H1 (cell line): ENCODE measurements at regions not wholly inside any gene's neighbourhood (a gene's known extent, or its start where the extent isn't known, plus 50 kb on each side); places are given as distances from the start of the nearest gene placed in this dataset.

ENCODE experiments used
- CTCF ChIA-PET: fragments of 300-600 bp; sonication (Branson Sonifier 250); formaldehyde crosslinking; loops from one replicate; lab custom pipeline; 2021; ENCODE audit not compliant: partially characterized antibody; lab: Charles Lee
- POLR2A ChIA-PET: fragments of 300-600 bp; sonication (Branson Sonifier 250); formaldehyde crosslinking; loops from one replicate; lab custom pipeline; 2021; ENCODE audit warnings: inconsistent platforms; ENCODE audit not compliant: partially characterized antibody; lab: Charles Lee
- DNase-seq, 2 experiments: peaks; one replicate each; pipeline versions ENCODE4 v3.0.0 to v3.0.0-alpha.2; 2010 to 2022; ENCODE audit warnings: low spot score in 2 of 2, low read depth in 1 of 2, mixed read lengths in 1 of 2
- FAIRE-seq: peaks from 2 replicates; lab custom pipeline; 2011; peaks lifted over from hg19 to GRCh38; lab: Jason Lieb, UNC
- H2AFZ ChIP-seq: 2 replicates; pipeline ENCODE4 v1.8.1; 2012; ENCODE audit warnings: low read length, inconsistent platforms
- H2AK5ac ChIP-seq: 2 replicates; pipeline ENCODE4 v1.6.1; 2013; ENCODE audit warnings: low read depth, low read length
- H2BK120ac ChIP-seq: replicated peaks from 2 replicates; pipeline ENCODE3; 2013; ENCODE audit warnings: low read depth, low read length, inconsistent platforms
- H2BK12ac ChIP-seq: 2 replicates; pipeline ENCODE4 v1.6.1; 2013; ENCODE audit warnings: low read depth, low read length
- H2BK15ac ChIP-seq: 2 replicates; pipeline ENCODE4 v1.6.1; 2013; ENCODE audit warnings: low read length
- H2BK20ac ChIP-seq: 2 replicates; pipeline ENCODE4 v1.6.1; 2013; ENCODE audit warnings: low read length
- H2BK5ac ChIP-seq: 2 replicates; pipeline ENCODE4 v1.6.1; 2013; ENCODE audit warnings: low read depth, low read length
- H3K14ac ChIP-seq: 2 replicates; pipeline ENCODE4 v1.6.1; 2013; ENCODE audit warnings: inconsistent platforms; ENCODE audit not compliant: insufficient read length
- H3K18ac ChIP-seq: 2 replicates; pipeline ENCODE4 v1.6.1; 2013; ENCODE audit warnings: low read length; ENCODE audit errors: extremely low read depth
- H3K23ac ChIP-seq: 2 replicates; pipeline ENCODE4 v1.6.1; 2013; ENCODE audit warnings: inconsistent platforms; ENCODE audit not compliant: insufficient read length
- H3K23me2 ChIP-seq: 2 replicates; pipeline ENCODE4 v1.6.1; 2013; ENCODE audit warnings: low read depth, low read length
- H3K27ac ChIP-seq: 2 replicates; pipeline ENCODE4 v1.6.1; 2011; ENCODE audit warnings: low read depth, low read length, inconsistent platforms
- H3K27me3 ChIP-seq, 4 experiments: replicated peaks in 1 of 4; 1 replicate in 1 of 4; 2 replicates in 3 of 4; pipeline versions ENCODE4 v1.6.1 to v1.8.1; 2011 to 2013; ENCODE audit warnings: low read length in 3 of 4, mild to moderate bottlenecking in 3 of 4, inconsistent platforms in 2 of 4, mixed read lengths in 2 of 4, moderate library complexity in 1 of 4; ENCODE audit not compliant: control insufficient read depth in 3 of 4, insufficient read depth in 3 of 4; ENCODE audit errors: extremely low read depth in 1 of 4
- H3K36me3 ChIP-seq, 4 experiments: 2 replicates each; pipeline versions ENCODE4 v1.6.1 to v1.8.1; 2011 to 2013; ENCODE audit warnings: mild to moderate bottlenecking in 4 of 4, low read length in 3 of 4, moderate library complexity in 2 of 4, control low read depth in 1 of 4, inconsistent platforms in 1 of 4; ENCODE audit not compliant: insufficient read depth in 4 of 4, control insufficient read depth in 2 of 4
- H3K4ac ChIP-seq: replicated peaks from 2 replicates; pipeline ENCODE3; 2013; ENCODE audit warnings: low read length, low read depth, mixed read lengths, inconsistent platforms; ENCODE audit not compliant: insufficient read length
- H3K4me1 ChIP-seq, 4 experiments: replicated peaks in 1 of 4; 1 replicate in 1 of 4; 2 replicates in 3 of 4; pipeline versions ENCODE4 v1.6.1 to v1.8.1; 2011 to 2013; ENCODE audit warnings: low read length in 3 of 4, inconsistent platforms in 2 of 4, mixed read lengths in 1 of 4; ENCODE audit not compliant: insufficient read depth in 4 of 4, control insufficient read depth in 3 of 4
- H3K4me2 ChIP-seq, 2 experiments: 2 replicates each; pipeline versions ENCODE4 v1.6.1 to v1.8.1; 2011 to 2013; ENCODE audit warnings: low read depth in 2 of 2, low read length in 2 of 2, control low read depth in 1 of 2, inconsistent platforms in 1 of 2, mild to moderate bottlenecking in 1 of 2; ENCODE audit not compliant: insufficient read depth in 1 of 2
- H3K4me3 ChIP-seq, 4 experiments: fragments of 200-600, 300-600 bp in 1 of 4; sonication (generic), shearing (Covaris generic), sonication (Bioruptor Twin) in 1 of 4; 2 replicates each; pipeline versions ENCODE4 v1.5.1 to v1.8.1; 2011 to 2016; ENCODE audit warnings: low read length in 4 of 4, low read depth in 3 of 4, control low read depth in 2 of 4, inconsistent platforms in 2 of 4, mild to moderate bottlenecking in 2 of 4, mixed read lengths in 1 of 4, moderate library complexity in 1 of 4; ENCODE audit not compliant: insufficient read depth in 2 of 4; ENCODE audit errors: extremely low read depth in 1 of 4
- H3K56ac ChIP-seq: replicated peaks from 2 replicates; pipeline ENCODE3; 2013; ENCODE audit warnings: low read depth, mild to moderate bottlenecking, mixed read lengths, low read length, inconsistent platforms; ENCODE audit not compliant: insufficient read length
- H3K79me1 ChIP-seq: 2 replicates; pipeline ENCODE4 v1.6.1; 2013; ENCODE audit warnings: low read depth, low read length, control low read depth
- H3K79me2 ChIP-seq, 2 experiments: 2 replicates each; pipeline versions ENCODE4 v1.6.1 to v1.8.1; 2012 to 2013; ENCODE audit warnings: low read length in 2 of 2, mild to moderate bottlenecking in 2 of 2, inconsistent platforms in 1 of 2; ENCODE audit not compliant: insufficient read depth in 2 of 2, control insufficient read depth in 1 of 2
- H3K9ac ChIP-seq, 4 experiments: replicated peaks in 1 of 4; 1 replicate in 1 of 4; 2 replicates in 3 of 4; pipeline versions ENCODE4 v1.6.1 to v1.8.1; 2011 to 2013; ENCODE audit warnings: low read depth in 3 of 4, low read length in 3 of 4, control low read depth in 2 of 4, mild to moderate bottlenecking in 2 of 4, moderate library complexity in 2 of 4, inconsistent platforms in 1 of 4; ENCODE audit errors: extremely low read depth in 1 of 4
- H3K9me3 ChIP-seq, 2 experiments: 2 replicates each; pipeline versions ENCODE4 v1.6.1 to v1.8.1; 2012 to 2013; ENCODE audit warnings: mild to moderate bottlenecking in 2 of 2, moderate library complexity in 2 of 2, control low read depth in 1 of 2, inconsistent platforms in 1 of 2, low read depth in 1 of 2, low read length in 1 of 2, mixed read lengths in 1 of 2; ENCODE audit not compliant: insufficient read depth in 2 of 2
- H4K20me1 ChIP-seq, 2 experiments: replicated peaks in 1 of 2; 2 replicates each; pipeline versions ENCODE3 to v1.8.1; 2011 to 2013; ENCODE audit warnings: inconsistent platforms in 2 of 2, low read length in 2 of 2, mild to moderate bottlenecking in 1 of 2; ENCODE audit not compliant: insufficient read depth in 2 of 2, control insufficient read depth in 1 of 2
- H4K5ac ChIP-seq: 2 replicates; pipeline ENCODE4 v1.6.1; 2013; ENCODE audit warnings: low read length, low read depth, mixed read lengths, inconsistent platforms; ENCODE audit not compliant: insufficient read length
- H4K8ac ChIP-seq: 2 replicates; pipeline ENCODE4 v1.8.0; 2013; ENCODE audit warnings: mild to moderate bottlenecking, moderate library complexity, low read length, inconsistent platforms; ENCODE audit not compliant: insufficient read depth; ENCODE audit errors: extremely low read depth
- H4K91ac ChIP-seq: replicated peaks from 2 replicates; pipeline ENCODE3; 2013; ENCODE audit warnings: low read length, mixed read lengths, inconsistent platforms; ENCODE audit not compliant: insufficient read length
- BCL11A ChIP-seq, 2 experiments: IDR thresholded peaks; one replicate each; pipeline ENCODE4 v1.6.1; 2011; ENCODE audit warnings: low read depth in 2 of 2, low read length in 2 of 2, mild to moderate bottlenecking in 2 of 2
- CBX5 ChIP-seq: fragments of 300-800, 300-1000 bp; sonication (generic); IDR thresholded peaks from 2 replicates; pipeline ENCODE4 v1.7.1; 2016; ENCODE audit warnings: antibody characterized with exemption, low read length, low read depth
- CHD1 ChIP-seq: IDR thresholded peaks from 2 replicates; pipeline ENCODE4 v1.6.1; 2012; ENCODE audit warnings: low read depth, low read length, improper control_type of control experiment
- CREB1 ChIP-seq: IDR thresholded peaks from 2 replicates; pipeline ENCODE4 v1.6.1; 2012; ENCODE audit warnings: inconsistent platforms
- E2F6 ChIP-seq: IDR thresholded peaks from 2 replicates; pipeline ENCODE4 v1.6.1; 2012; ENCODE audit warnings: inconsistent platforms
- EGR1 ChIP-seq: IDR thresholded peaks from 2 replicates; pipeline ENCODE4 v1.6.1; 2011; ENCODE audit warnings: low read depth, low read length, borderline replicate concordance
- EZH2 ChIP-seq: fragments of 200-600 bp; sonication (generic); IDR thresholded peaks from 2 replicates; pipeline ENCODE4 v1.7.1; 2012; ENCODE audit warnings: low read depth, mild to moderate bottlenecking, moderate library complexity, low read length, inconsistent platforms; ENCODE audit not compliant: severe bottlenecking
- KDM1A ChIP-seq: fragments of 200-600, 300-600 bp; sonication (generic); IDR thresholded peaks from 2 replicates; pipeline ENCODE4 v1.7.1; 2016; ENCODE audit warnings: mild to moderate bottlenecking, low read length, borderline replicate concordance
- KDM4A ChIP-seq: IDR thresholded peaks from one replicate; pipeline ENCODE4 v1.7.1; 2012; ENCODE audit warnings: low read depth, mild to moderate bottlenecking, moderate library complexity, low read length, inconsistent platforms; ENCODE audit not compliant: severe bottlenecking
- NANOG ChIP-seq: IDR thresholded peaks from 2 replicates; pipeline ENCODE4 v1.6.1; 2011; ENCODE audit warnings: low read length, low read depth, mild to moderate bottlenecking, inconsistent platforms; ENCODE audit not compliant: insufficient read depth, poor library complexity, severe bottlenecking
- NRF1 ChIP-seq: IDR thresholded peaks from 2 replicates; pipeline ENCODE4 v1.6.1; 2011; ENCODE audit warnings: mild to moderate bottlenecking, low read depth, low read length, improper control_type of control experiment
- POLR2A ChIP-seq, 2 experiments: IDR thresholded peaks; 1 replicate in 1 of 2; 2 replicates in 1 of 2; pipeline ENCODE4 v1.6.1; 2011; ENCODE audit warnings: low read depth in 2 of 2, low read length in 2 of 2, mild to moderate bottlenecking in 2 of 2; ENCODE audit errors: control extremely low read depth in 1 of 2
- POU5F1 ChIP-seq: IDR thresholded peaks from 2 replicates; pipeline ENCODE4 v1.6.1; 2011; ENCODE audit warnings: low read depth, mild to moderate bottlenecking, low read length, moderate library complexity
- SP4 ChIP-seq: IDR thresholded peaks from 2 replicates; pipeline ENCODE4 v1.6.1; 2012; ENCODE audit warnings: low read length, inconsistent platforms
- WGBS, 2 experiments: shearing (Covaris generic) in 1 of 2; methylation state at CpG; one replicate each; pipeline versions ENCODE4 v1.1.6 to v1.1.7; 2013 to 2015; ENCODE audit warnings: low lambda C conversion rate in 2 of 2, mixed read lengths in 2 of 2, inconsistent platforms in 1 of 2, low coverage in 1 of 2, missing lambda C conversion rate in 1 of 2; ENCODE audit not compliant: insufficient replicate concordance in 2 of 2, insufficient coverage in 1 of 2, insufficient read length in 1 of 2; ENCODE audit errors: extremely low coverage in 1 of 2, missing lambda C conversion rate in 1 of 2; 5-methylcytosine and 5-hydroxymethylcytosine counted together

GRCh38 chr12:94731733-94732360 is 81.5 kb upstream of the TMCC3 start:
- POLR2A ChIA-PET = interaction anchor here (1.0 kb wide), 1 partner anchor 9 kb away, joined by 9 read pairs; no protein-coding TSS in a partner anchor
- Histone ChIP-seq H4K8ac (no peak overlapping the region), H3K79me1 (no peaks in the 10 kb centered on the region), H3K4me2 (no peak overlapping the region), H3K14ac (no peak overlapping the region), H2AFZ (no peak overlapping the region), H3K23ac (no peak overlapping the region), H2AK5ac (no peak overlapping the region), H3K18ac (no peak overlapping the region), H2BK5ac (no peak overlapping the region), H4K91ac (no peak overlapping the region), H3K36me3 (no peaks in the 10 kb centered on the region), H3K9me3 (no peaks in the 10 kb centered on the region), H2BK120ac (no peak overlapping the region), H2BK15ac (no peak overlapping the region), H3K9ac (no peak overlapping the region), H3K4ac (no peak overlapping the region), H3K27ac (no peak overlapping the region), H3K79me2 (no peaks in the 10 kb centered on the region), H3K56ac (no peak overlapping the region), H3K23me2 (no peaks in the 10 kb centered on the region), H2BK20ac (no peak overlapping the region), H4K5ac (no peak overlapping the region), H3K4me1 (no peaks in the 10 kb centered on the region; a peak in 1 of 7 replicates), H3K4me3 (no peak overlapping the region), H4K20me1 (no peaks in the 10 kb centered on the region), H3K27me3 (no peaks in the 10 kb centered on the region), H2BK12ac (no peak overlapping the region)
- FAIRE-seq = no peak
- CTCF ChIA-PET = interaction anchor here (0.8 to 1.7 kb wide), 5 partner anchors 9 to 144 kb away, joined by 3 to 6 read pairs (median 4); no protein-coding TSS in a partner anchor
- DNase-seq = no peak
- 90% methylated on average over 10 of the region's 10 CpGs; no CpG with 5 or more reads in 1 of the 2 experiments for WGBS, 2 experiments
- TF ChIP-seq SP4 (no peak), CREB1 (no peak), BCL11A (IDR thresholded peaks at IDR 0.05; ENCODE audit: low read depth in 2 of 2, low read length in 2 of 2) (no peak), EZH2 (no peak), KDM1A (no peak), NANOG (no peak), NRF1 (no peak), POLR2A (IDR thresholded peaks at IDR 0.05; ENCODE audit: control extremely low read depth in 1 of 2, low read depth in 2 of 2, low read length in 2 of 2) (no peak), CHD1 (no peak), EGR1 (no peak), KDM4A (no peak), CBX5 (no peak), POU5F1 (no peak), E2F6 (no peak)
